ENCODE measurements at regions not wholly inside any gene's neighbourhood (a gene's known extent, or its start where the extent isn't known, plus 50 kb on each side); places are given as distances from the start of the nearest gene placed in this dataset.

DNA sequence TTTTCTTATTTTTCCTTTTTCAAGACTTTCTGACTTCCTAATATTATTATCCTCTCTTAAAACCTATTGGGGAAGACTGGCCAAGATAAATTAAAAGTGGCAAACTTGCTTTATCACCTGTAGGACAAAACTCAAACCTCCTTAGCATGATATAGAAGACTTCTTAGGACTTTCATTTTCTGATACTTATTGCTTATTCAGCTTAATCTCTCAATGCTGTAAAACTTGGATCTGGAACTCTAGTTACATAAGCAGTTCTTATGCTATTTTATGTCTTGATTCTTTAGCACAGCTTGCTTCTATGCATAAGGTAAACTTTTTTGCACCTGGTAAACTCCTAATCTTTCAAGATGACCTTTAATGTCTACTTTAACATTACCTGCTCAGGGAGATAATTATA is 382.3 kb upstream of the LRRC7 start:
- H4K20me1 ChIP-seq (ENCODE audit: insufficient read depth), result no peaks in the 10 kb centered on the region
- H3K27me3 ChIP-seq (ENCODE audit: insufficient read depth, low read depth), result no peaks in the 10 kb centered on the region
- H3K9ac ChIP-seq, result no peak overlapping the region
- TF ChIP-seq, protein P1, sequence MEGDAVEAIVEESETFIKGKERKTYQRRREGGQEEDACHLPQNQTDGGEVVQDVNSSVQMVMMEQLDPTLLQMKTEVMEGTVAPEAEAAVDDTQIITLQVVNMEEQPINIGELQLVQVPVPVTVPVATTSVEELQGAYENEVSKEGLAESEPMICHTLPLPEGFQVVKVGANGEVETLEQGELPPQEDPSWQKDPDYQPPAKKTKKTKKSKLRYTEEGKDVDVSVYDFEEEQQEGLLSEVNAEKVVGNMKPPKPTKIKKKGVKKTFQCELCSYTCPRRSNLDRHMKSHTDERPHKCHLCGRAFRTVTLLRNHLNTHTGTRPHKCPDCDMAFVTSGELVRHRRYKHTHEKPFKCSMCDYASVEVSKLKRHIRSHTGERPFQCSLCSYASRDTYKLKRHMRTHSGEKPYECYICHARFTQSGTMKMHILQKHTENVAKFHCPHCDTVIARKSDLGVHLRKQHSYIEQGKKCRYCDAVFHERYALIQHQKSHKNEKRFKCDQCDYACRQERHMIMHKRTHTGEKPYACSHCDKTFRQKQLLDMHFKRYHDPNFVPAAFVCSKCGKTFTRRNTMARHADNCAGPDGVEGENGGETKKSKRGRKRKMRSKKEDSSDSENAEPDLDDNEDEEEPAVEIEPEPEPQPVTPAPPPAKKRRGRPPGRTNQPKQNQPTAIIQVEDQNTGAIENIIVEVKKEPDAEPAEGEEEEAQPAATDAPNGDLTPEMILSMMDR (conservative IDR thresholded peaks at IDR 0.05; ENCODE audit: low read depth, low read length), result no peak
- no peak overlapping the region for H3K27ac ChIP-seq
- H2AFZ ChIP-seq (ENCODE audit: low read depth), result no peak overlapping the region
- no peaks in the 10 kb centered on the region for H3K4me1 ChIP-seq (ENCODE audit: low read depth, poor library complexity, severe bottlenecking)
- H3K4me3 ChIP-seq (IDR thresholded peaks at IDR 0.05; ENCODE audit: insufficient read depth, low read depth, low read length), result no peak overlapping the region
- no peak overlapping the region for H3K4me2 ChIP-seq
- H3K36me3 ChIP-seq (ENCODE audit: insufficient read depth), result no peaks in the 10 kb centered on the region
- no peaks in the 10 kb centered on the region for H3K79me2 ChIP-seq (ENCODE audit: insufficient read depth, low read depth)

DNA sequence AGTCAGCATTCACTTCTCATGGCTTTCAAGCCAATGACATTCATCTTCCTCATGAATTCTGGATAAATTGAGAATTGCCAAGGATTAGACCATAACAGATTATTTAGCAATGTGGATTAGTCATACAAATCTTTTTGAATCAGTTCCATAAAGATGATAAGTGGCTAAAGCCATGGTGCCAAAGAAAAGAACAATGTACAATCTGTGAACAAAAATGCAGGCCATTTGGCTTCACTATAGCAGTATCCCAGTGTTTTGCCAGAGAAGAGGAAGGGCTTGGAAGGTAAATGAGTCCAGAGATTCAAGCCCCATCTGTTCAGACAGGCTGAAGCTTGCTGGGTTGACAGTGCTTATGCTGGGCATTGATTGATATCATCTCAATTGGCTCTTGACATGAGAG is 376.4 kb upstream of the LRRC7 start:
- Histone ChIP-seq H3K27me3 (ENCODE audit: insufficient read depth, low read depth) (no peaks in the 10 kb centered on the region), H4K20me1 (ENCODE audit: insufficient read depth) (no peaks in the 10 kb centered on the region), H3K4me2 (no peak overlapping the region), H2AFZ (ENCODE audit: low read depth) (no peak overlapping the region), H3K4me3 (IDR thresholded peaks at IDR 0.05; ENCODE audit: insufficient read depth, low read depth, low read length) (no peak overlapping the region), H3K4me1 (ENCODE audit: low read depth, poor library complexity, severe bottlenecking) (no peaks in the 10 kb centered on the region), H3K27ac (no peak overlapping the region), H3K9ac (no peak overlapping the region), H3K36me3 (ENCODE audit: insufficient read depth) (no peaks in the 10 kb centered on the region), H3K79me2 (ENCODE audit: insufficient read depth, low read depth) (no peaks in the 10 kb centered on the region)
- TF ChIP-seq, protein P1 (conservative IDR thresholded peaks at IDR 0.05; ENCODE audit: low read depth, low read length), result no peak

DNA sequence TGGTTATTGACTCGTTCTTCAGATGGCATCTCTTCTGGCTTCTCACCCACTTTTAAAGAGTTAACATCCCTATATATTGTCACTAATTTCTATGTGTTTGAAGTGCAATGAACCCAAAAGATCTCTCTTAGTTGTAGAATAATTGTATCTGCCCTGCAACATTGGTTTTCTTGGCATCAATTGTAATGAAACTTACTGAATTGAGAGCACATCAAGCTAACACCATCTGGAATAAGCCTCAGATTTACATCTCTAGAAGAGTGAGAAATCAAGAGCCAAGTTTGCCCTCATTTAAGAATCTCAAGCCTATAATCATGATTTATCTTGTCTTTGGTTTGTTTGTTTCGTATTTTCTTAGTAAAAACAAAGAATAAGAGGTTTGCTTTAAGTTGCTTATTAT is 372.6 kb upstream of the LRRC7 start:
- Histone ChIP-seq H3K79me2 (ENCODE audit: insufficient read depth, low read depth) (no peaks in the 10 kb centered on the region), H3K4me2 (no peak overlapping the region), H3K36me3 (ENCODE audit: insufficient read depth) (no peaks in the 10 kb centered on the region), H4K20me1 (ENCODE audit: insufficient read depth) (no peaks in the 10 kb centered on the region), H3K4me3 (IDR thresholded peaks at IDR 0.05; ENCODE audit: insufficient read depth, low read depth, low read length) (no peak overlapping the region), H3K27ac (no peak overlapping the region), H2AFZ (ENCODE audit: low read depth) (no peak overlapping the region), H3K27me3 (ENCODE audit: insufficient read depth, low read depth) (no peaks in the 10 kb centered on the region), H3K9ac (no peak overlapping the region), H3K4me1 (ENCODE audit: low read depth, poor library complexity, severe bottlenecking) (no peaks in the 10 kb centered on the region)
- TF ChIP-seq, protein P1 (conservative IDR thresholded peaks at IDR 0.05; ENCODE audit: low read depth, low read length), result no peak

DNA sequence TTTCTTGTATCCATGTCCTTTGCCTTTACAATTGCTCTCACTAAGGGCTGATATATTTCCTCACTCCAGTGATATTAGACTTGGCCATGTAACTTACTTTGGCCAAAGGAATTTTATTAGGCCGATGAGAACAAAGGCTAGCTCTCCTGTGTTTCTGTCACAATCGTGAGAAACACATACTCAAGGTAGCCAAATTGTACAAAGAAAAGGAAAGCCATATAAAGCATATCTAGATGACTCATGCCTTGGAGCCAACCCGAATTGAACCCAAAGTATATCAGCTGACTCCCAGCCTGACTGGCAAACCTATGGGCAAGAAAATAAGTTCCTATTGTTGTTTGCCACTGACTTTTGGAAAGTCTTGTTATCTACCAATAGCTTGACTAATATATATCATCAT is 371.7 kb upstream of the LRRC7 start:
- no peak overlapping the region for H2AFZ ChIP-seq (ENCODE audit: low read depth)
- H3K36me3 ChIP-seq (ENCODE audit: insufficient read depth), result no peaks in the 10 kb centered on the region
- TF ChIP-seq, protein P1 (conservative IDR thresholded peaks at IDR 0.05; ENCODE audit: low read depth, low read length), result no peak
- H3K79me2 ChIP-seq (ENCODE audit: insufficient read depth, low read depth), result no peaks in the 10 kb centered on the region
- no peaks in the 10 kb centered on the region for H4K20me1 ChIP-seq (ENCODE audit: insufficient read depth)
- no peaks in the 10 kb centered on the region for H3K4me1 ChIP-seq (ENCODE audit: low read depth, poor library complexity, severe bottlenecking)
- no peak overlapping the region for H3K4me3 ChIP-seq (IDR thresholded peaks at IDR 0.05; ENCODE audit: insufficient read depth, low read depth, low read length)
- no peak overlapping the region for H3K9ac ChIP-seq
- H3K27me3 ChIP-seq (ENCODE audit: insufficient read depth, low read depth), result no peaks in the 10 kb centered on the region
- no peak overlapping the region for H3K27ac ChIP-seq
- no peak overlapping the region for H3K4me2 ChIP-seq

DNA sequence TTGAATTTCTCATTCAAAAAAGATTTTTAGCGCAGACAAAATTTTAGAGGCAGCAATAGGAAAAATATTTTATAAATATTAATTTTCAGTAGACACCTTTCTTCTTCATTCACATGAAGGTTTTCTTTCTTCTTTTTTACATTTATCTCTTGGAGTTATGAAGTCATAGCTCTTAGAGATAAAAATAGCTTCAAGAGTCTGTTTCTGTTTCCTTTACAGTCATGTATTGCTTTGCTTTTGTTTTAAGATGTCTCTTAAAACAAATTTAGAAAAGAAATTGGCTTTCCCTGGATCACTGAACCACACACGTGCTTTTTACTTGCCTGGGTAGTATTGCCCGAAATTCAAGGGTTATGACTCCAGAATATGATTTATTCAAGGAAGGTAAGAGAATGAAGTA is 369.9 kb upstream of the LRRC7 start:
- Histone ChIP-seq H4K20me1 (ENCODE audit: insufficient read depth) (no peaks in the 10 kb centered on the region), H2AFZ (ENCODE audit: low read depth) (no peak overlapping the region)
- TF ChIP-seq, protein P1 (conservative IDR thresholded peaks at IDR 0.05; ENCODE audit: low read depth, low read length), result no peak

More for the DNA sequence above, 369.9 kb upstream of the LRRC7 start:
- Histone ChIP-seq H3K79me2 (ENCODE audit: insufficient read depth, low read depth) (no peaks in the 10 kb centered on the region), H3K36me3 (ENCODE audit: insufficient read depth) (no peaks in the 10 kb centered on the region), H3K4me2 (no peak overlapping the region), H3K27ac (no peak overlapping the region), H3K4me1 (ENCODE audit: low read depth, poor library complexity, severe bottlenecking) (no peaks in the 10 kb centered on the region), H3K27me3 (ENCODE audit: insufficient read depth, low read depth) (no peaks in the 10 kb centered on the region), H3K4me3 (IDR thresholded peaks at IDR 0.05; ENCODE audit: insufficient read depth, low read depth, low read length) (no peak overlapping the region), H3K9ac (no peak overlapping the region)
